Nephron (organoid): ENCODE measurements at regions not wholly inside any gene's neighbourhood (a gene's known extent, or its start where the extent isn't known, plus 50 kb on each side); places are given as distances from the start of the nearest gene placed in this dataset.

Experiments
- H3K27ac Mint-ChIP-seq, 3 experiments: 2 replicates each; pipeline ENCODE4 v1.8.0; 2020; ENCODE audit warnings: mixed read lengths in 3 of 3, mild to moderate bottlenecking in 2 of 3, moderate library complexity in 1 of 3
- H3K27me3 Mint-ChIP-seq: 2 replicates; pipeline ENCODE4 v1.8.0; 2021; ENCODE audit warnings: low read depth, mild to moderate bottlenecking, moderate library complexity, mixed read lengths
- H3K36me3 Mint-ChIP-seq: 2 replicates; pipeline ENCODE4 v1.8.0; 2020; ENCODE audit warnings: low read depth, mixed read lengths
- H3K4me1 Mint-ChIP-seq: 2 replicates; pipeline ENCODE4 v1.8.0; 2020; ENCODE audit warnings: mixed read lengths
- H3K4me3 Mint-ChIP-seq, 3 experiments: 2 replicates each; pipeline ENCODE4 v1.8.0; 2020; ENCODE audit warnings: mild to moderate bottlenecking in 3 of 3, mixed read lengths in 3 of 3, moderate library complexity in 2 of 3
- H3K9me3 Mint-ChIP-seq: 2 replicates; pipeline ENCODE4 v1.8.0; 2020; ENCODE audit warnings: mixed read lengths
- TF ChIP-seq, protein P1 (sequence below), 3 experiments: fragments of 200-600 bp; sonication (generic); IDR thresholded peaks; one replicate each; pipeline ENCODE4 v1.5.0; 2021; ENCODE audit warnings: antibody characterized with exemption in 3 of 3; ENCODE audit not compliant: unreplicated experiment in 3 of 3

- Mint-ChIP-seq H3K4me1 (no peaks in the 10 kb centered on the region), H3K27ac (no peak overlapping the region), H3K36me3 (no peaks in the 10 kb centered on the region), H3K9me3 (no peaks in the 10 kb centered on the region), H3K27me3 (no peaks in the 10 kb centered on the region), H3K4me3 (no peak overlapping the region)
- TF ChIP-seq, protein P1, sequence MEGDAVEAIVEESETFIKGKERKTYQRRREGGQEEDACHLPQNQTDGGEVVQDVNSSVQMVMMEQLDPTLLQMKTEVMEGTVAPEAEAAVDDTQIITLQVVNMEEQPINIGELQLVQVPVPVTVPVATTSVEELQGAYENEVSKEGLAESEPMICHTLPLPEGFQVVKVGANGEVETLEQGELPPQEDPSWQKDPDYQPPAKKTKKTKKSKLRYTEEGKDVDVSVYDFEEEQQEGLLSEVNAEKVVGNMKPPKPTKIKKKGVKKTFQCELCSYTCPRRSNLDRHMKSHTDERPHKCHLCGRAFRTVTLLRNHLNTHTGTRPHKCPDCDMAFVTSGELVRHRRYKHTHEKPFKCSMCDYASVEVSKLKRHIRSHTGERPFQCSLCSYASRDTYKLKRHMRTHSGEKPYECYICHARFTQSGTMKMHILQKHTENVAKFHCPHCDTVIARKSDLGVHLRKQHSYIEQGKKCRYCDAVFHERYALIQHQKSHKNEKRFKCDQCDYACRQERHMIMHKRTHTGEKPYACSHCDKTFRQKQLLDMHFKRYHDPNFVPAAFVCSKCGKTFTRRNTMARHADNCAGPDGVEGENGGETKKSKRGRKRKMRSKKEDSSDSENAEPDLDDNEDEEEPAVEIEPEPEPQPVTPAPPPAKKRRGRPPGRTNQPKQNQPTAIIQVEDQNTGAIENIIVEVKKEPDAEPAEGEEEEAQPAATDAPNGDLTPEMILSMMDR (IDR thresholded peaks at IDR 0.05; ENCODE audit: unreplicated experiment in 3 of 3), result no peak
Observed at GRCh38 chr4:133596459-133596858, 447.4 kb downstream of the PCDH10 start.

GRCh38 chr4:133594390-133595207, 445.5 kb downstream of the PCDH10 start:
- H3K4me3 Mint-ChIP-seq, result no peak overlapping the region
- H3K4me1 Mint-ChIP-seq, result no peaks in the 10 kb centered on the region
- TF ChIP-seq, protein P1 (IDR thresholded peaks at IDR 0.05; ENCODE audit: unreplicated experiment in 3 of 3), result no peak
- no peaks in the 10 kb centered on the region for H3K36me3 Mint-ChIP-seq
- H3K27ac Mint-ChIP-seq, result no peak overlapping the region
- no peaks in the 10 kb centered on the region for H3K9me3 Mint-ChIP-seq
- H3K27me3 Mint-ChIP-seq, result no peaks in the 10 kb centered on the region

DNA sequence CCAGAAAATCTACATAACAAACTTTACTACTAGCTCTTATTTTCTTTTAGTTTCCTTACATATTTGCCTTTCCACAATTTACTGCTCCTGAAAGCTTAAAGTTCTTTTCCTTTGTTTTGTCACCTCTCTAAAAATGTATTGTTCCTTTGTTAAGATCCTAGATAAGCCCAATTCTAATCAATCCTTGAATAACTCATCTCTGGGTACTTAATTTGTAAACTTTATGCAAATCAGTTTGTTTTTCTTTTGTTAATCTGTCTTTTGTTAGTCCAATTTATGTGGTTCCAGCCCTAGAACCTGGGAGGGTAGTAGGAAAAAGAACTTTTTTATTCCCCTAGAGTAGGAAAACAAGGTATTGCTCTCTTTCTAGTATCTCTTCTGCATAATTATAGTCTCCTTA, 444.7 kb downstream of the PCDH10 start:
- H3K4me1 Mint-ChIP-seq, result no peaks in the 10 kb centered on the region
- H3K27ac Mint-ChIP-seq, result no peak overlapping the region
- no peaks in the 10 kb centered on the region for H3K9me3 Mint-ChIP-seq
- no peak overlapping the region for H3K4me3 Mint-ChIP-seq
- TF ChIP-seq, protein P1 (IDR thresholded peaks at IDR 0.05; ENCODE audit: unreplicated experiment in 3 of 3), result no peak
- no peaks in the 10 kb centered on the region for H3K36me3 Mint-ChIP-seq
- H3K27me3 Mint-ChIP-seq, result no peaks in the 10 kb centered on the region

GRCh38 chr4:133592591-133592990, 443.5 kb downstream of the PCDH10 start:
- no peaks in the 10 kb centered on the region for H3K9me3 Mint-ChIP-seq
- H3K36me3 Mint-ChIP-seq, result no peaks in the 10 kb centered on the region
- H3K27ac Mint-ChIP-seq, result no peak overlapping the region
- H3K4me1 Mint-ChIP-seq, result no peaks in the 10 kb centered on the region
- H3K4me3 Mint-ChIP-seq, result no peak overlapping the region
- TF ChIP-seq, protein P1 (IDR thresholded peaks at IDR 0.05; ENCODE audit: unreplicated experiment in 3 of 3), result no peak
- H3K27me3 Mint-ChIP-seq, result no peaks in the 10 kb centered on the region

DNA sequence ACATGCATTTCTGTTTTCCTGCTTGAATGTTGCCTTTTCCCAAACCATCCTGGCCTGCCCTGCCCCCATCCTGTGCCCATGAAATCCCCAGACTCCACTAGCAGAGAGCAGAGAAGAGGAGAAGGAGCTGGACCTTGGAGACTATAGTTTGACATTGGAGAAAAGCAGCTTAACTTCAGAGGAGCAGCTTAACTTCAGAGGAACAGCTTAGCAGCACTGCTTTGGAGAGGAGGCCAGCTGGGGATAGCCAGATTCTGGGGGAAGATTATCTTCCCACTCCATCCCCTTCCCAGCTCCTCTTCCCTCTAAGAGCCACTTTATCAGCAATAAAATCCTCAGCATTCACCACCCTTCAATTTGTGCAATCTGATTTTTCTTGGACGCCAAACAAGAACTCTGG, 443.0 kb downstream of the PCDH10 start:
- TF ChIP-seq, protein P1 (IDR thresholded peaks at IDR 0.05; ENCODE audit: unreplicated experiment in 3 of 3), result no peak
- Mint-ChIP-seq H3K27me3 (no peaks in the 10 kb centered on the region), H3K27ac (no peak overlapping the region), H3K4me1 (no peaks in the 10 kb centered on the region), H3K9me3 (no peaks in the 10 kb centered on the region), H3K36me3 (no peaks in the 10 kb centered on the region), H3K4me3 (no peak overlapping the region)

DNA sequence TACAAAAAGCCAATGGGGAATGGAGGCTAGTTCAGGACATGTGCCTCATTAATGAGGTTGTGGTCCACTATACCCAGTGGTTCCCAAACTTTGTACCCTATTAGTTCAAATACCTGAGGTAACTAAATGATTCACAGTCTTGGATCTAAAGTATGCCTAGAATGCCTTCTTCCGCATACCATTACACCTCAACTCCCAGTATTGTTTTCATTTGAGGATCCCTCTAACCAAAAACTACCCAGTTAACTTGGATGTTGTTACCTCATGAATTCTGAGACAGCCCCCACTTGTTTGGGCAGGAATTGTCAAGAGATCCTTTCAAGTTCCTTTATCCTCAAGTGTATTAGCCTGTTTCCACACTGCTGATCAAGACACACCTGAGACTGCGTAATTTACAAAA, 439.2 kb downstream of the PCDH10 start:
- Mint-ChIP-seq H3K9me3 (peaks cover 2% of the 10 kb centered on the region), H3K36me3 (no peaks in the 10 kb centered on the region), H3K27me3 (no peaks in the 10 kb centered on the region), H3K4me1 (no peaks in the 10 kb centered on the region), H3K27ac (no peak overlapping the region), H3K4me3 (no peak overlapping the region)
- TF ChIP-seq, protein P1 (IDR thresholded peaks at IDR 0.05; ENCODE audit: unreplicated experiment in 3 of 3), result no peak
